ENCODE measurements at regions not wholly inside any gene's neighbourhood (a gene's known extent, or its start where the extent isn't known, plus 50 kb on each side); places are given as distances from the start of the nearest gene placed in this dataset.

GRCh38 chr5:67897431-67897830 is 318.1 kb upstream of the PIK3R1 start:
- TF ChIP-seq CTCF (IDR thresholded peaks at IDR 0.05; ENCODE audit: insufficient read depth, low read length, poor library complexity, severe bottlenecking) (no peak), EZH2phosphoT487 (conservative IDR thresholded peaks at IDR 0.05; ENCODE audit: low read length) (no peak)
